ENCODE measurements at regions not wholly inside any gene's neighbourhood (a gene's known extent, or its start where the extent isn't known, plus 50 kb on each side); places are given as distances from the start of the nearest gene placed in this dataset.

DNA sequence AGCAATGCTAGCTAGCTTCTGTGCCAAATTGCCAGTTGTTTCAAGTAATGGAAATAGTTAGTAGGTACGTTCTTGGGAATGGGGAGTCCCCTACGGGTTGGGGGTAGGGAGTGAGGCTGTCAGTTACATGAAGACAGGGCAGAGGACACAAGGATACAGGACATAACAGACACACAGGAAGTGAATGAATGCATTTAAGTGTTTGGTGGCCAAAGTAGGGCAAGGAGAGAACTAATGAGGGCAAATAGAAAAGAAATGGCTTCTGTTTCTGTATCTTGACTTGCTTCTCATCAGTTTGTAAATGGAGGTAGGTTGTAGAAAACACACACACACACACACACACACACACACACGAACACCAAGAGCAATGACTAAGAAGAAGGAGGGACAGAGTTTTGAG is 142.2 kb downstream of the S1PR1 start (continued):
- TF ChIP-seq, protein P1, sequence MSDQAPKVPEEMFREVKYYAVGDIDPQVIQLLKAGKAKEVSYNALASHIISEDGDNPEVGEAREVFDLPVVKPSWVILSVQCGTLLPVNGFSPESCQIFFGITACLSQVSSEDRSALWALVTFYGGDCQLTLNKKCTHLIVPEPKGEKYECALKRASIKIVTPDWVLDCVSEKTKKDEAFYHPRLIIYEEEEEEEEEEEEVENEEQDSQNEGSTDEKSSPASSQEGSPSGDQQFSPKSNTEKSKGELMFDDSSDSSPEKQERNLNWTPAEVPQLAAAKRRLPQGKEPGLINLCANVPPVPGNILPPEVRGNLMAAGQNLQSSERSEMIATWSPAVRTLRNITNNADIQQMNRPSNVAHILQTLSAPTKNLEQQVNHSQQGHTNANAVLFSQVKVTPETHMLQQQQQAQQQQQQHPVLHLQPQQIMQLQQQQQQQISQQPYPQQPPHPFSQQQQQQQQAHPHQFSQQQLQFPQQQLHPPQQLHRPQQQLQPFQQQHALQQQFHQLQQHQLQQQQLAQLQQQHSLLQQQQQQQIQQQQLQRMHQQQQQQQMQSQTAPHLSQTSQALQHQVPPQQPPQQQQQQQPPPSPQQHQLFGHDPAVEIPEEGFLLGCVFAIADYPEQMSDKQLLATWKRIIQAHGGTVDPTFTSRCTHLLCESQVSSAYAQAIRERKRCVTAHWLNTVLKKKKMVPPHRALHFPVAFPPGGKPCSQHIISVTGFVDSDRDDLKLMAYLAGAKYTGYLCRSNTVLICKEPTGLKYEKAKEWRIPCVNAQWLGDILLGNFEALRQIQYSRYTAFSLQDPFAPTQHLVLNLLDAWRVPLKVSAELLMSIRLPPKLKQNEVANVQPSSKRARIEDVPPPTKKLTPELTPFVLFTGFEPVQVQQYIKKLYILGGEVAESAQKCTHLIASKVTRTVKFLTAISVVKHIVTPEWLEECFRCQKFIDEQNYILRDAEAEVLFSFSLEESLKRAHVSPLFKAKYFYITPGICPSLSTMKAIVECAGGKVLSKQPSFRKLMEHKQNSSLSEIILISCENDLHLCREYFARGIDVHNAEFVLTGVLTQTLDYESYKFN (CRISPR knock-in tag; conservative IDR thresholded peaks at IDR 0.05): no peak
- TF ChIP-seq, protein P2, sequence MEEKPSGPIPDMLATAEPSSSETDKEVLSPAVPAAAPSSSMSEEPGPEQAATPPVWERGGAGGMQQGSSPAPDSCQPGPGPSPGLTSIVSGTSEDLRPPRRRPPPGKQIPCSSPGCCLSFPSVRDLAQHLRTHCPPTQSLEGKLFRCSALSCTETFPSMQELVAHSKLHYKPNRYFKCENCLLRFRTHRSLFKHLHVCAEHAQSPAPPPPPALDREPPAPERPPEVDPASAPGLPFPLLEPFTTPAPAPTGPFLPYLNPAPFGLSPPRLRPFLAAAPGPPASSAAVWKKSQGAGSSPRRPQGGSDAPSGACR (CRISPR knock-in tag; IDR thresholded peaks at IDR 0.05): no peak
- TF ChIP-seq NFE2 (CRISPR knock-in tag; IDR thresholded peaks at IDR 0.05) (no peak), SAFB2 (CRISPR knock-in tag; IDR thresholded peaks at IDR 0.05; ENCODE audit: borderline replicate concordance, low read depth) (no peak), FOSL2 (CRISPR knock-in tag; IDR thresholded peaks at IDR 0.05) (no peak), RORA (CRISPR knock-in tag; IDR thresholded peaks at IDR 0.05) (no peak), ADNP (CRISPR knock-in tag; IDR thresholded peaks at IDR 0.05) (no peak), ZNF460 (CRISPR knock-in tag; IDR thresholded peaks at IDR 0.05; ENCODE audit: borderline replicate concordance) (no peak), NFIB (CRISPR knock-in tag; IDR thresholded peaks at IDR 0.05; ENCODE audit: borderline replicate concordance) (no peak)
- TF ChIP-seq, protein P3, sequence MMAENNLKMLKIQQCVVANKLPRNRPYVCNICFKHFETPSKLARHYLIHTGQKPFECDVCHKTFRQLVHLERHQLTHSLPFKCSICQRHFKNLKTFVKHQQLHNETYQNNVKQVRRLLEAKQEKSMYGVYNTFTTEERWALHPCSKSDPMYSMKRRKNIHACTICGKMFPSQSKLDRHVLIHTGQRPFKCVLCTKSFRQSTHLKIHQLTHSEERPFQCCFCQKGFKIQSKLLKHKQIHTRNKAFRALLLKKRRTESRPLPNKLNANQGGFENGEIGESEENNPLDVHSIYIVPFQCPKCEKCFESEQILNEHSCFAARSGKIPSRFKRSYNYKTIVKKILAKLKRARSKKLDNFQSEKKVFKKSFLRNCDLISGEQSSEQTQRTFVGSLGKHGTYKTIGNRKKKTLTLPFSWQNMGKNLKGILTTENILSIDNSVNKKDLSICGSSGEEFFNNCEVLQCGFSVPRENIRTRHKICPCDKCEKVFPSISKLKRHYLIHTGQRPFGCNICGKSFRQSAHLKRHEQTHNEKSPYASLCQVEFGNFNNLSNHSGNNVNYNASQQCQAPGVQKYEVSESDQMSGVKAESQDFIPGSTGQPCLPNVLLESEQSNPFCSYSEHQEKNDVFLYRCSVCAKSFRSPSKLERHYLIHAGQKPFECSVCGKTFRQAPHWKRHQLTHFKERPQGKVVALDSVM (CRISPR knock-in tag; IDR thresholded peaks at IDR 0.05): no peak
- TF ChIP-seq, protein P4, sequence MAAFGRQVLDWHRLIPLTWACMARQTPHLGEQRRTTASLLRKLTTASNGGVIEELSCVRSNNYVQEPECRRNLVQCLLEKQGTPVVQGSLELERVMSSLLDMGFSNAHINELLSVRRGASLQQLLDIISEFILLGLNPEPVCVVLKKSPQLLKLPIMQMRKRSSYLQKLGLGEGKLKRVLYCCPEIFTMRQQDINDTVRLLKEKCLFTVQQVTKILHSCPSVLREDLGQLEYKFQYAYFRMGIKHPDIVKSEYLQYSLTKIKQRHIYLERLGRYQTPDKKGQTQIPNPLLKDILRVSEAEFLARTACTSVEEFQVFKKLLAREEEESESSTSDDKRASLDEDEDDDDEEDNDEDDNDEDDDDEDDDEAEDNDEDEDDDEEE (CRISPR knock-in tag; IDR thresholded peaks at IDR 0.05): no peak
- TF ChIP-seq, protein P5, sequence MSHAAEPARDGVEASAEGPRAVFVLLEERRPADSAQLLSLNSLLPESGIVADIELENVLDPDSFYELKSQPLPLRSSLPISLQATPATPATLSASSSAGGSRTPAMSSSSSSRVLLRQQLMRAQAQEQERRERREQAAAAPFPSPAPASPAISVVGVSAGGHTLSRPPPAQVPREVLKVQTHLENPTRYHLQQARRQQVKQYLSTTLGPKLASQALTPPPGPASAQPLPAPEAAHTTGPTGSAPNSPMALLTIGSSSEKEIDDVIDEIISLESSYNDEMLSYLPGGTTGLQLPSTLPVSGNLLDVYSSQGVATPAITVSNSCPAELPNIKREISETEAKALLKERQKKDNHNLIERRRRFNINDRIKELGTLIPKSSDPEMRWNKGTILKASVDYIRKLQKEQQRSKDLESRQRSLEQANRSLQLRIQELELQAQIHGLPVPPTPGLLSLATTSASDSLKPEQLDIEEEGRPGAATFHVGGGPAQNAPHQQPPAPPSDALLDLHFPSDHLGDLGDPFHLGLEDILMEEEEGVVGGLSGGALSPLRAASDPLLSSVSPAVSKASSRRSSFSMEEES (CRISPR knock-in tag; IDR thresholded peaks at IDR 0.05): no peak

All from HepG2 (cell line).